NCI-H1105 treated with DMSO at 0.1 percent for 48 hours (cell line): ENCODE measurements at regions not wholly inside any gene's neighbourhood (a gene's known extent, or its start where the extent isn't known, plus 50 kb on each side); places are given as distances from the start of the nearest gene placed in this dataset.
"Not testable (repeated sequence)": the region's sequence is repeated elsewhere in the genome, so short reads cannot be mapped to it uniquely, and the experiment has no call there.

Experiments used
- DNase-seq: peaks from one replicate; lab custom pipeline; 2025; lab: John Stamatoyannopoulos, UW

- no peak for DNase-seq
Measured at GRCh38 chr4:127304356-127304755, 328.4 kb upstream of the INTU start.

- DNase-seq: no peak
Measured at GRCh38 chr4:127307996-127308395, 324.8 kb upstream of the INTU start.

- DNase-seq: no peak
Measured at GRCh38 chr4:127309369-127310102, 323.2 kb upstream of the INTU start.

DNA sequence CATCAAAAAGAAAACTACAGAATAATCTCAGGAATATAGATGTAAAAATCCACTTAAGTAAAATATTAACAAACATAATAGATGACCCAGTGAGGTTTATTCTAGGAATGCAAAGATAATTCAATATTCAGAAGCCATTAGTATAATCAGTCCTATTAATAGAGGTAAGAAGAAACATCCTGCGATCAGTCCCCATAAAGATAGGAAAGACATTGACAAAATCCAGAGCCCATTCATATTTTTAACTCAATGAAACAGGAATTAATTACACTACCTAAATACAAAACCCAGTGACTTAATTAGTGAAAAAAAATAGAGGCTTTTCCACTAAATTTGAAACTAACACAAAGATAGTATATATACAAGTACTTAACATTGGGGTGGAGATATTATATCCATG is 321.4 kb upstream of the INTU start:
- no peak for DNase-seq

GRCh38 chr4:127311924-127312323 is 320.8 kb upstream of the INTU start:
- DNase-seq: no peak

- no peak for DNase-seq
Measured at GRCh38 chr4:127313767-127314166, 319.0 kb upstream of the INTU start.

DNA sequence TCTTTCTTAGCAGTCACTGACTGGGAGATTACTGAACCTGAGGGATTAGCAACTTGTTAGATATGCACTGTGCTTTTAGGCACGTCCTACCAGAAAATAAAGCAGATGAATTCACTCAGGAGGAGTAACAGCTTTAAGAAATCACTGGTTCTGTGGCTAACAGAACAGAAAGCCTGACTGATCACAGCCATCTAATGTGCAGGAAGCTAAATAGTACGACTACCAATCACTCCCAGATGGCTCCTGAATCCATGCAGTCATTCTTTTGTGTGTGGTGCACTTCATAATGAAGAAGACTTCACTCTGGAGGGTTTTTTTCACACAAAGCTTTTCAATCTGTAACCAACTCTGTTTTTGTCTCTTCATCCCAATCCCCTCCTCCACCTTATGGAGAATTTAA is 305.3 kb upstream of the INTU start:
- DNase-seq: no peak

GRCh38 chr4:127335073-127335620 is 297.6 kb upstream of the INTU start:
- no peak for DNase-seq

GRCh38 chr4:127335732-127336131 is 297.0 kb upstream of the INTU start:
- DNase-seq: no peak

GRCh38 chr4:127343123-127343522 is 289.6 kb upstream of the INTU start:
- not testable (repeated sequence) for DNase-seq

DNA sequence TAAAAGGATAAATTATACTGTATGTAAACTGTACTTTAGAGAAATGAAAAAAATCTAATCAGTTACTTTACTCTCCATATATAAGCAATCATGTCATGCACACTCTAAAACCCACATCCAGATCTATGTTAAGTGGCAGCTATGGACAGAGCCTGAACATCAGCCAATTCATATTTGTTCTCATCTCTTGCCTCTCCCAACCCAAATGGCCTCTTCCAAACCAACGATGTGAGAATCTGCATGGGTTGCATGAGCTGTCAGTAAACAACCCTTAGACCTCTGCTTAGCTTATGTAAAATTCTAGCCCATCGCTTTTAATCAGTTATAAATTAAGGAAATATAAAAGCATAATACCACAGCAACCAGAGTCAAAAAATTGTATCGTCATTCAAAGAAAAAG is 288.7 kb upstream of the INTU start:
- DNase-seq: no peak

GRCh38 chr4:127347936-127348335 is 284.8 kb upstream of the INTU start:
- no peak for DNase-seq

- no peak for DNase-seq
Measured at GRCh38 chr4:127352220-127353113, 280.3 kb upstream of the INTU start.

DNA sequence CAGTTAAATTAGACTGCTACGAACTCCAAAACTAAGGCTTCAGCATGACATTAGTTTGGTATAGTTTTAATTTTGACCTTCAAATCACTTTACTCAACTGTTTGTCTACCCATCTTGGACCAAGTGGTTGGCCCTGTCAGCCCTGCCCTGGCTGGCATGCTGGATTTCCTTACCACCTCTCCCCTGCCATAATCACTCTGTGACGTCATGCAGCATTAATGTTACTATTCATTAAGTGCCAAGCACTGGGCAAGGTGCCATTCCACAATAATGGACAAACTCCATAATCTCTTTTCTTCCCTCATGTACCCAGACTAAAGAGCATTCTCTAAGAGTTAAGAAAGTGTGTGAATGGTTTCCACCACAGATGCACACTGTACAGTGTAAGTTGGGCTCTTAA is 277.0 kb upstream of the INTU start:
- peak; percentile 20 for DNase-seq

DNA sequence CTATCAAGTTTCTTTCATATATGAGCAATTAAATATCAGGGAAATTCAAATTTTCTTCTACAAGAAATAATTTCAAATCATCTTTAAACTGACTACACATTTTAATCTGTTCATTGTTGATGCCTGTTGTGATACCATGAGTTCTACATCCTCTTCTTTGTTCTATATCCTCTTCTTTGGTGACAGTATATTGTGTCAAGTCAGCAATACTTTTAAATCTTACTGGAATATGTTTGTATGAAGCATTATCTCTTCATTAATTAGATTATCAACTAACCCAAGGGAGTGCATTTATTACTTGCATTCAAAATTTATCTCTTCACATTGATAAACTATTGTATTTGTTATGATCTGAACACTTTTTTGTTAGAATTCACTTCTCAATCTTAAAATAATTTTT is 275.0 kb upstream of the INTU start:
- DNase-seq: no peak

DNA sequence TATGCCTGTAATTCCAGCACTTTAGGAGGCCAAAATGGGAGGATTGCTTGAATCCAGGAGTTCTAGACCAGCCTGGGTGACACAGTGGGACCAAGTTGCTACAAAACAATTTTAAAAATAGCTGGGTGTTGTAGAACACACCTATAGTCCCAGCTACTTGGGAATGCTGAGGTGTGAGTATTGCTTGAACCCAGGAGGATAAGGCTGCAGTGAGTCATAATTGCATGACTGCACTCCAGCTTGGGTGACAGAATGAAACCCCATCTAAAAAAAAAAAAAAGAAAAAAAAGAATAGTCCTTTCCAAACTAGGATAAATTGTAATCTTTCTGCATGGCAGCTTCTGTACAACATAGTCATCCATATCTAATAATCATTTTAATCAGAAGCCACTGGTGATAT is 270.1 kb upstream of the INTU start:
- DNase-seq: no peak

DNA sequence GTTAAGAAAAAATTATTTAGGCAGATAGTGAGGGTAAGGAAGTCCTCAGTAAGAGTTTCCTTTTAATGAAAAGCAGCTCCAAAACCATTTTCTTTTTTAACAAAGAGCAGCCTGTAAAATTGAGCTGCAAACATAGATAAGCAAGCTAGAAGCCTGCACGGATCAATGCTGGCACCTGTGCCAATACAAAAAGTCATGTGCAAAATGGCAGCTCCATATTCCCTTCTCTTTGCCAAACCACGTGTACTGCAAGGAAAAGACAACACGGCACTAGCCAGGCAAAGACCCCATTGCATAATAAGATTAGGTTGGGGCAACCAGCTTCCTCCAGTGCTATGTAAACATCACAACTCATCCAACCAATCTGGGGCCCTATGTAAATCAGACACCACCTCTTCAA is 268.4 kb upstream of the INTU start:
- DNase-seq: no peak

GRCh38 chr4:127364911-127365310 is 267.8 kb upstream of the INTU start:
- DNase-seq: no peak

- DNase-seq: no peak
Measured at GRCh38 chr4:127370604-127371003, 262.2 kb upstream of the INTU start.

- no peak for DNase-seq
Measured at GRCh38 chr4:127379499-127379898, 253.3 kb upstream of the INTU start.

DNA sequence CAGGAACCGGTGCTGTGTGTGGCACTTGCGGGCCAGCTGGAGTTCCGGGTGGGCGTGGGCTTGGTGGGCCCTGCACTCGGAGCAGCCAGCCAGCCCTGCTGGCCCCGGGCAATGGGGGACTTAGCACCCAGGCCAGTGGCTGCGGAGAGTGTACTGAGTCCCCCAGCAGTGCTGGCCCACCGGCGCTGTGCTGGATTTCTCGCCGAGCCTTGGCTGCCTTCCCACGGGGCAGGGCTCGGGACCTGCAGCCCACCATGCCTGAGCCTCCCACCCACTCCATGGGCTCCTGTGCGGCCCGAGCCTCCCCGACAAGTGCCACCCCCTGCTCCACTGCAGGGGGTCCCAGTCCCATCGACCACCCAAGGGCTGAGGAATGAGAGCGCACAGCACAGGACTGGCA is 252.8 kb upstream of the INTU start:
- DNase-seq: not testable (repeated sequence)

DNA sequence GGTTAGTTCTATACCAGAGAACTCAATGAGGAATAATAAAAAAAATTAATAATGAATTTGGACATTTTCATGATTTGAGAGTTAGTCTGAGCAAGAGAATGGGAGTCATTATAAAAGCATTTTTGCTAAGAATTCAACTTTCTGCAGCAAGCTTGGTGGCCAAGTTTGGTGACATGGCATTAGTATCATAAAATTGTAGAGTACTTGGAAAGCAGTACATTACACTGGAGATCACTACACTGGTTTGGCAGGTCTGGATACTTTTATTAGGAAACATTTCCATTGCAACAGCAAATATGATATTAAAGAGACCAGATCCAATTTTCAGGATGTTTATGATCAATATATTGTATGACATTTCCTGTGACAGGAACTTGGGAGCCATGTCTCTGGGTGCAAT is 249.1 kb upstream of the INTU start:
- no peak for DNase-seq

- no peak for DNase-seq
Measured at GRCh38 chr4:127394516-127394915, 238.2 kb upstream of the INTU start.
